ENCODE measurements at regions not wholly inside any gene's neighbourhood (a gene's known extent, or its start where the extent isn't known, plus 50 kb on each side); places are given as distances from the start of the nearest gene placed in this dataset.
"Not testable (repeated sequence)": the region's sequence is repeated elsewhere in the genome, so short reads cannot be mapped to it uniquely, and the experiment has no call there.

GRCh38 chr14:45949479-45949878, 696.5 kb upstream of the MIS18BP1 start:
- 69 to 76% (median 74%) methylated on average over 2 of the region's 2 CpGs for WGBS, 3 donors
- no peaks in the 10 kb centered on the region for H3K36me3 ChIP-seq
- intact Hi-C loops (cut with DNase I) = no loop called here
- no peak overlapping the region for H3K27ac ChIP-seq
- DNase-seq = no peak
- H3K4me1 ChIP-seq (ENCODE audit: insufficient read depth) = no peaks in the 10 kb centered on the region
- TF ChIP-seq EP300 (IDR thresholded peaks at IDR 0.05) = no peak
- TF ChIP-seq CTCF (IDR thresholded peaks at IDR 0.05) = no peak
- no peak for TF ChIP-seq POLR2A (IDR thresholded peaks at IDR 0.05)
- no peak overlapping the region for H3K4me3 ChIP-seq
- H3K27me3 ChIP-seq = no peaks in the 10 kb centered on the region
- H3K9me3 ChIP-seq = no peaks in the 10 kb centered on the region

- 90 to 94% (median 92%) methylated on average over 2 of the region's 2 CpGs for WGBS, 3 donors
- Histone ChIP-seq H3K27me3 (no peaks in the 10 kb centered on the region), H3K9me3 (no peaks in the 10 kb centered on the region), H3K36me3 (no peaks in the 10 kb centered on the region), H3K4me1 (ENCODE audit: insufficient read depth) (no peaks in the 10 kb centered on the region), H3K4me3 (no peak overlapping the region), H3K27ac (no peak overlapping the region)
- no peak for TF ChIP-seq CTCF (IDR thresholded peaks at IDR 0.05)
- no peak for TF ChIP-seq POLR2A (IDR thresholded peaks at IDR 0.05)
- TF ChIP-seq EP300 (IDR thresholded peaks at IDR 0.05) = no peak
- intact Hi-C loops (cut with DNase I) = no loop called here
- no peak for DNase-seq
Measured at GRCh38 chr14:45947830-45948229, 694.8 kb upstream of the MIS18BP1 start.

- Histone ChIP-seq H3K4me3 (no peak overlapping the region), H3K9me3 (no peaks in the 10 kb centered on the region), H3K27me3 (no peaks in the 10 kb centered on the region), H3K36me3 (no peaks in the 10 kb centered on the region), H3K27ac (no peak overlapping the region), H3K4me1 (ENCODE audit: insufficient read depth) (no peaks in the 10 kb centered on the region)
- TF ChIP-seq EP300 (IDR thresholded peaks at IDR 0.05) (no peak), CTCF (IDR thresholded peaks at IDR 0.05) (no peak), POLR2A (IDR thresholded peaks at IDR 0.05) (no peak)
- intact Hi-C loops (cut with DNase I) = no loop called here
- DNase-seq = no peak
- 83 to 90% (median 84%) methylated on average over 3 of the region's 3 CpGs for WGBS, 3 donors
Measured at GRCh38 chr14:45946251-45946650, 693.2 kb upstream of the MIS18BP1 start.

- Histone ChIP-seq H3K36me3 (no peaks in the 10 kb centered on the region), H3K4me1 (ENCODE audit: insufficient read depth) (no peaks in the 10 kb centered on the region), H3K9me3 (no peaks in the 10 kb centered on the region), H3K27me3 (no peaks in the 10 kb centered on the region), H3K27ac (no peak overlapping the region), H3K4me3 (no peak overlapping the region)
- no peak for DNase-seq
- intact Hi-C loops (cut with DNase I) = no loop called here
- TF ChIP-seq EP300 (IDR thresholded peaks at IDR 0.05) = no peak
Measured at GRCh38 chr14:45940318-45940717, 687.3 kb upstream of the MIS18BP1 start.

- Histone ChIP-seq H3K27ac (no peak overlapping the region), H3K4me3 (no peak overlapping the region), H3K36me3 (no peaks in the 10 kb centered on the region), H3K4me1 (ENCODE audit: insufficient read depth) (no peaks in the 10 kb centered on the region), H3K27me3 (no peaks in the 10 kb centered on the region), H3K9me3 (no peaks in the 10 kb centered on the region)
- intact Hi-C loops (cut with DNase I) = no loop called here
- TF ChIP-seq POLR2A (IDR thresholded peaks at IDR 0.05) (no peak), EP300 (IDR thresholded peaks at IDR 0.05) (no peak), CTCF (IDR thresholded peaks at IDR 0.05) (no peak)
- DNase-seq = no peak
Measured at GRCh38 chr14:45939572-45939971, 686.6 kb upstream of the MIS18BP1 start.

GRCh38 chr14:45919995-45920394, 667.0 kb upstream of the MIS18BP1 start:
- 73 to 85% (median 75%) methylated on average over 3 of the region's 3 CpGs for WGBS, 3 donors
- not testable (repeated sequence) for H3K4me1 ChIP-seq (ENCODE audit: insufficient read depth); H3K27ac ChIP-seq

More at GRCh38 chr14:45919995-45920394, 667.0 kb upstream of the MIS18BP1 start:
- H3K9me3 ChIP-seq; intact Hi-C loops (cut with DNase I); H3K4me3 ChIP-seq; H3K27me3 ChIP-seq; H3K36me3 ChIP-seq; DNase-seq: not testable (repeated sequence)

Data from ovary (tissue), 7 donors.